ENCODE measurements at regions not wholly inside any gene's neighbourhood (a gene's known extent, or its start where the extent isn't known, plus 50 kb on each side); places are given as distances from the start of the nearest gene placed in this dataset.

GRCh38 chr2:72004201-72004915, 143.3 kb downstream of the CYP26B1 start:
- TF ChIP-seq GATA3 (IDR thresholded peaks at IDR 0.05; ENCODE audit: low read depth, low read length) (no peak), GATA2 (IDR thresholded peaks at IDR 0.05; ENCODE audit: low read depth, low read length) (no peak)
